ENCODE measurements at regions not wholly inside any gene's neighbourhood (a gene's known extent, or its start where the extent isn't known, plus 50 kb on each side); places are given as distances from the start of the nearest gene placed in this dataset.

- H3K4me1 ChIP-seq = no peaks in the 10 kb centered on the region
- no peaks in the 10 kb centered on the region for H3K36me3 ChIP-seq
- H3K4me3 ChIP-seq = no peak overlapping the region
- intact Hi-C loops (cut with DNase I) = no loop called here
- DNase-seq (ENCODE audit: extremely low spot score) = no peak
- no peaks in the 10 kb centered on the region for H3K27me3 ChIP-seq
- H3K9me3 ChIP-seq = peaks cover 0 to 20% (median 16%) of the 10 kb centered on the region in 4 donors
- TF ChIP-seq POLR2A (IDR thresholded peaks at IDR 0.05; ENCODE audit: low read depth) (no peak), EP300 (IDR thresholded peaks at IDR 0.05) (no peak), POLR2AphosphoS5 (IDR thresholded peaks at IDR 0.05) (no peak)
- TF ChIP-seq, protein P1, sequence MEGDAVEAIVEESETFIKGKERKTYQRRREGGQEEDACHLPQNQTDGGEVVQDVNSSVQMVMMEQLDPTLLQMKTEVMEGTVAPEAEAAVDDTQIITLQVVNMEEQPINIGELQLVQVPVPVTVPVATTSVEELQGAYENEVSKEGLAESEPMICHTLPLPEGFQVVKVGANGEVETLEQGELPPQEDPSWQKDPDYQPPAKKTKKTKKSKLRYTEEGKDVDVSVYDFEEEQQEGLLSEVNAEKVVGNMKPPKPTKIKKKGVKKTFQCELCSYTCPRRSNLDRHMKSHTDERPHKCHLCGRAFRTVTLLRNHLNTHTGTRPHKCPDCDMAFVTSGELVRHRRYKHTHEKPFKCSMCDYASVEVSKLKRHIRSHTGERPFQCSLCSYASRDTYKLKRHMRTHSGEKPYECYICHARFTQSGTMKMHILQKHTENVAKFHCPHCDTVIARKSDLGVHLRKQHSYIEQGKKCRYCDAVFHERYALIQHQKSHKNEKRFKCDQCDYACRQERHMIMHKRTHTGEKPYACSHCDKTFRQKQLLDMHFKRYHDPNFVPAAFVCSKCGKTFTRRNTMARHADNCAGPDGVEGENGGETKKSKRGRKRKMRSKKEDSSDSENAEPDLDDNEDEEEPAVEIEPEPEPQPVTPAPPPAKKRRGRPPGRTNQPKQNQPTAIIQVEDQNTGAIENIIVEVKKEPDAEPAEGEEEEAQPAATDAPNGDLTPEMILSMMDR (IDR thresholded peaks at IDR 0.05) = no peak
- no peak overlapping the region for H3K27ac ChIP-seq (replicated peaks in 1 of 4)
- 88% methylated on average over 3 of the region's 3 CpGs for WGBS
Observed at GRCh38 chr7:91681718-91682117, 198.8 kb downstream of the MTERF1 start.

- TF ChIP-seq, protein P1 (IDR thresholded peaks at IDR 0.05) = no peak
- TF ChIP-seq POLR2AphosphoS5 (IDR thresholded peaks at IDR 0.05) (no peak), POLR2A (IDR thresholded peaks at IDR 0.05; ENCODE audit: low read depth) (no peak), EP300 (IDR thresholded peaks at IDR 0.05) (no peak)
- no peak overlapping the region for H3K4me3 ChIP-seq
- DNase-seq (ENCODE audit: extremely low spot score) = no peak
- peaks cover 0 to 20% (median 14%) of the 10 kb centered on the region in 4 donors for H3K9me3 ChIP-seq
- no peaks in the 10 kb centered on the region for H3K27me3 ChIP-seq
- H3K36me3 ChIP-seq = no peaks in the 10 kb centered on the region
- no peak overlapping the region for H3K27ac ChIP-seq (replicated peaks in 1 of 4)
- no peaks in the 10 kb centered on the region for H3K4me1 ChIP-seq
- intact Hi-C loops (cut with DNase I) = no loop called here
Observed at GRCh38 chr7:91683823-91684222, 196.7 kb downstream of the MTERF1 start.

DNA sequence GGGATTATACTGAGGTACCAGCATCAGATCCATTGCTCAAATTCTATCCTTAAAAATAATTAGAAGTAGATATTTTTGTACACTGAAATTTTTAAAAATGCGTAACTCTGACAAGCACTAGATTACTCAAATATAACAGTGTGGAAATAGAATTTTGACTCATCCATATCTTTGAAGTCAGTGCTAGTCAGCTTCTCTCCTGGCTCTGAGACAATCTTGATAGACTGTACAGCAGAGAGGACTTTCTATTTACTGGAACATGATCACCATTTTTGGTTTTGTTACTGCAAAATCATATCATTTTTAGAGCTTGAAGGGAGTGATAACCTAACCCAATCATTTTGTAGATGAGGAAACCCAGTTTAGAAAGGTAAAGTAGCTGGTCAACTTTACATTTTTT is 195.0 kb downstream of the MTERF1 start:
- intact Hi-C loops (cut with DNase I) = no loop called here
- Histone ChIP-seq H3K27me3 (no peaks in the 10 kb centered on the region), H3K4me3 (no peak overlapping the region), H3K9me3 (peaks cover 0 to 20% (median 13%) of the 10 kb centered on the region in 4 donors), H3K36me3 (no peaks in the 10 kb centered on the region), H3K27ac (replicated peaks in 1 of 4) (no peak overlapping the region), H3K4me1 (no peaks in the 10 kb centered on the region)
- WGBS = 78% methylated on average over 1 of the region's 1 CpG
- no peak for DNase-seq (ENCODE audit: extremely low spot score)
- no peak for TF ChIP-seq POLR2AphosphoS5 (IDR thresholded peaks at IDR 0.05)

DNA sequence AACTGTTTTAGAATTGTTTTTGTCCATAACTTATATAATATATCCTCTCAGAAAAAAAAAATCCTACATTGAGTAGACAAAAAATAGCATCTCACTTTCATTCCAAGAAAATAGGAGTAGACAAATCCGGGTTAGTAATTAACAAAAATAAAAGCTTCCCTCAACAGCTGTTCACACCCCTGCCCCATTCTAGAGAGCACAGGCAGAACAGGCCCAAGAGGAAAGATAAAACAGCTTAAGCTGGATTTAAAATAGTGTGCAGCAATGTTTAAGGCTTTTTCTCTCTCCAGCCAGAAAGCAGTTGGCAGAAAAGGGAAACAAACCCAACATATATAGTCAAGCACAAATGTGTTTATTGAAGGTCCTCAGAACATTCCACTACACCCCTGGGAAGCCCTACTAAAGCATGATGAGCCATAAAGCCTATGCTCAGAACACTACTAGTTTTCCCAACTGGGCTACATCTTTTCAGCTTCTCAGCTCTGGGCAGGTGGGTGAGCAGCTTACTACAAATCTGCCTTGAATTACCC is 189.9 kb downstream of the MTERF1 start:
- Histone ChIP-seq H3K36me3 (no peaks in the 10 kb centered on the region), H3K27ac (replicated peaks in 1 of 4) (no peak overlapping the region), H3K4me3 (no peak overlapping the region), H3K27me3 (no peaks in the 10 kb centered on the region), H3K4me1 (peaks cover 0 to 6% (median 5%) of the 10 kb centered on the region in 4 donors), H3K9me3 (no peaks in the 10 kb centered on the region)
- WGBS = 55% methylated on average over 1 of the region's 1 CpG
- DNase-seq (ENCODE audit: extremely low spot score) = no peak
- intact Hi-C loops (cut with DNase I) = no loop called here
- TF ChIP-seq POLR2AphosphoS5 (IDR thresholded peaks at IDR 0.05) (no peak), POLR2A (IDR thresholded peaks at IDR 0.05; ENCODE audit: low read depth) (no peak), EP300 (IDR thresholded peaks at IDR 0.05) (no peak)
- TF ChIP-seq, protein P1 (IDR thresholded peaks at IDR 0.05) = no peak

- no peaks in the 10 kb centered on the region for H3K27me3 ChIP-seq
- TF ChIP-seq POLR2AphosphoS5 (IDR thresholded peaks at IDR 0.05) (no peak), EP300 (IDR thresholded peaks at IDR 0.05) (no peak), POLR2A (IDR thresholded peaks at IDR 0.05; ENCODE audit: low read depth) (no peak)
- TF ChIP-seq, protein P1 (IDR thresholded peaks at IDR 0.05) = no peak
- H3K27ac ChIP-seq (replicated peaks in 1 of 4) = no peak overlapping the region
- intact Hi-C loops (cut with DNase I) = no loop called here
- peaks cover 0 to 6% (median 5%) of the 10 kb centered on the region in 4 donors for H3K4me1 ChIP-seq
- no peaks in the 10 kb centered on the region for H3K36me3 ChIP-seq
- H3K4me3 ChIP-seq = no peak overlapping the region
- H3K9me3 ChIP-seq = no peaks in the 10 kb centered on the region
- WGBS = 91% methylated on average over 6 of the region's 6 CpGs
- no peak for DNase-seq (ENCODE audit: extremely low spot score)
Observed at GRCh38 chr7:91691865-91692264, 188.6 kb downstream of the MTERF1 start.

All from esophagus muscularis mucosa (tissue), 4 donors.